Liver (tissue), 8 donors: ENCODE measurements at regions not wholly inside any gene's neighbourhood (a gene's known extent, or its start where the extent isn't known, plus 50 kb on each side); places are given as distances from the start of the nearest gene placed in this dataset.

Experiments
- DNase-seq: peaks from one replicate; pipeline ENCODE4 v3.0.0-alpha.2; 2017; ENCODE audit warnings: low spot score
- H3K27ac ChIP-seq, 2 donors: one replicate each; pipeline ENCODE4 v1.7.0; 2013; ENCODE audit warnings: inconsistent platforms in 2 of 2, low read length in 2 of 2, control low read depth in 1 of 2, low read depth in 1 of 2, mild to moderate bottlenecking in 1 of 2
- H3K27me3 ChIP-seq, 4 donors: one replicate each; pipeline versions ENCODE4 v1.6.1 to v1.7.0; 2013; ENCODE audit warnings: low read length in 3 of 4, inconsistent platforms in 1 of 4, mild to moderate bottlenecking in 1 of 4, moderate library complexity in 1 of 4; ENCODE audit not compliant: control insufficient read depth in 4 of 4, insufficient read depth in 4 of 4
- H3K36me3 ChIP-seq, 4 donors: one replicate each; pipeline versions ENCODE4 v1.6.1 to v1.7.0; 2013; ENCODE audit warnings: low read length in 3 of 4, mild to moderate bottlenecking in 3 of 4, low read depth in 1 of 4, moderate library complexity in 1 of 4; ENCODE audit not compliant: control insufficient read depth in 4 of 4, insufficient read depth in 3 of 4
- H3K4me1 ChIP-seq, 4 donors: one replicate each; pipeline versions ENCODE4 v1.6.1 to v1.7.0; 2013; ENCODE audit warnings: low read length in 3 of 4, mild to moderate bottlenecking in 3 of 4, moderate library complexity in 1 of 4; ENCODE audit not compliant: control insufficient read depth in 4 of 4, insufficient read depth in 4 of 4
- H3K4me3 ChIP-seq, 3 donors: one replicate each; pipeline versions ENCODE4 v1.6.1 to v1.7.0; 2013; ENCODE audit warnings: low read length in 3 of 3, control low read depth in 1 of 3, low read depth in 1 of 3, mild to moderate bottlenecking in 1 of 3
- H3K9ac ChIP-seq, 2 donors: one replicate each; pipeline ENCODE4 v1.7.0; 2013; ENCODE audit warnings: low read length in 2 of 2, mild to moderate bottlenecking in 2 of 2, moderate library complexity in 2 of 2, control low read depth in 1 of 2, low read depth in 1 of 2
- H3K9me3 ChIP-seq, 4 donors: one replicate each; pipeline versions ENCODE4 v1.6.1 to v1.7.0; 2013; ENCODE audit warnings: low read length in 3 of 4; ENCODE audit not compliant: control insufficient read depth in 4 of 4
- EGR1 ChIP-seq, 2 donors: IDR thresholded peaks; 2 replicates each; pipeline ENCODE4 v1.6.1; 2016 to 2018; ENCODE audit warnings: antibody characterized with exemption in 2 of 2, low read depth in 2 of 2
- FOXA1 ChIP-seq: IDR thresholded peaks from 2 replicates; pipeline ENCODE4 v1.6.1; 2016; ENCODE audit warnings: antibody characterized with exemption
- FOXA2 ChIP-seq: IDR thresholded peaks from 2 replicates; pipeline ENCODE4 v1.6.1; 2016; ENCODE audit warnings: antibody characterized with exemption
- GABPA ChIP-seq, 2 donors: IDR thresholded peaks in 1 of 2; conservative IDR thresholded peaks in 1 of 2; 2 replicates each; pipeline ENCODE4 v1.6.1; 2016; ENCODE audit warnings: antibody characterized with exemption in 2 of 2, mild to moderate bottlenecking in 1 of 2, moderate library complexity in 1 of 2
- HNF4A ChIP-seq, 2 donors: conservative IDR thresholded peaks; 2 replicates each; pipeline ENCODE4 v1.6.1; 2016; ENCODE audit warnings: antibody characterized with exemption in 2 of 2, mild to moderate bottlenecking in 2 of 2
- HNF4G ChIP-seq: IDR thresholded peaks from 2 replicates; pipeline ENCODE4 v1.6.1; 2016; ENCODE audit warnings: antibody characterized with exemption
- JUND ChIP-seq, 2 donors: IDR thresholded peaks; 2 replicates each; pipeline ENCODE4 v1.6.1; 2016; ENCODE audit warnings: antibody characterized with exemption in 2 of 2
- NR2F2 ChIP-seq: IDR thresholded peaks from 2 replicates; pipeline ENCODE4 v1.6.1; 2016; ENCODE audit warnings: antibody characterized with exemption
- RAD21 ChIP-seq, 2 donors: IDR thresholded peaks; 2 replicates each; pipeline ENCODE4 v1.6.1; 2016; ENCODE audit warnings: antibody characterized with exemption in 2 of 2, mild to moderate bottlenecking in 2 of 2
- RXRA ChIP-seq, 2 donors: IDR thresholded peaks; 2 replicates each; pipeline ENCODE4 v1.6.1; 2017 to 2018; ENCODE audit warnings: antibody characterized with exemption in 2 of 2, mild to moderate bottlenecking in 1 of 2
- SP1 ChIP-seq: IDR thresholded peaks from 2 replicates; pipeline ENCODE4 v1.6.1; 2018; ENCODE audit warnings: antibody characterized with exemption, mild to moderate bottlenecking
- TAF1 ChIP-seq: conservative IDR thresholded peaks from 2 replicates; pipeline ENCODE4 v1.6.1; 2016; ENCODE audit warnings: antibody characterized with exemption, mild to moderate bottlenecking
- YY1 ChIP-seq: IDR thresholded peaks from 2 replicates; pipeline ENCODE4 v1.6.1; 2016; ENCODE audit warnings: antibody characterized with exemption, mild to moderate bottlenecking
- WGBS: extraction: QIAGEN DNeasy Blood & Tissue Kit; methylation state at CpG from one replicate; pipeline ENCODE4 v1.1.7; 2013; 5-methylcytosine and 5-hydroxymethylcytosine counted together
- TF ChIP-seq, protein P1 (sequence below): IDR thresholded peaks from 2 replicates; pipeline ENCODE4 v1.6.1; 2016; ENCODE audit warnings: antibody characterized with exemption
- TF ChIP-seq, protein P2 (sequence below): IDR thresholded peaks from 2 replicates; pipeline ENCODE4 v1.6.1; 2016; ENCODE audit warnings: antibody characterized with exemption
- TF ChIP-seq, protein P3 (sequence below): fragments of 150-350 bp; IDR thresholded peaks from 2 replicates; pipeline ENCODE4 v1.5.1; 2017; ENCODE audit warnings: improper control_type of control experiment, low read depth, low read length; ENCODE audit not compliant: missing input control
- TF ChIP-seq, protein P4 (sequence below): IDR thresholded peaks from 2 replicates; pipeline ENCODE4 v1.6.1; 2016; ENCODE audit warnings: antibody characterized with exemption
- TF ChIP-seq, protein P5 (sequence below): IDR thresholded peaks from 2 replicates; pipeline ENCODE4 v1.6.1; 2016; ENCODE audit warnings: antibody characterized with exemption, mild to moderate bottlenecking
- donor health status: healthy.
- donor health status: healthy.
- donor health status: healthy.
- donor health status: healthy.
- donor health status: healthy.

DNA sequence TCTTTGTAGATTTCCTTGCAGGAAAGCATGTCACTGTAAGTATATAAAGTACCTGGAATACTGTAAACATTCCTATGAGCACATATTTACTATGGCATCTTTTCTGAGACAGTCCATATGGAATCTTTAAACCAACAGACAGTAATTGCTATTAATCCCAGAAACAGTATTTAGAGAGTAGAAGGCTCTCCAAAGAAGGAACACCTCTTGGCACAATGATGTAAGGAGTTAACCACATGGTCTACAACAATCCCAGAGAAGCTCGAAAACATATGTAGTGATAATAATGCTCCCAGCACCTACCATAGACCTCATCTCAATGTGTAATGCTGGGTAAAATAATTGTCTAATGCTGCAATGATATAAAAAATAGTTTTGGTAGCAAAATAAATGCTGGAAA, 95.8 kb upstream of the IL12A start:
- DNase-seq: no peak
- H3K9me3 ChIP-seq: no peaks in the 10 kb centered on the region
- no peaks in the 10 kb centered on the region for H3K4me1 ChIP-seq
- H3K36me3 ChIP-seq: peaks cover 0 to 9% (median 2%) of the 10 kb centered on the region in 4 donors
- H3K4me3 ChIP-seq: no peak overlapping the region
- no peak overlapping the region for H3K27ac ChIP-seq
- TF ChIP-seq TAF1 (no peak), YY1 (no peak), NR2F2 (no peak), RXRA (IDR thresholded peaks at IDR 0.05) (no peak), FOXA2 (no peak), FOXA1 (no peak)
- TF ChIP-seq, protein P1, sequence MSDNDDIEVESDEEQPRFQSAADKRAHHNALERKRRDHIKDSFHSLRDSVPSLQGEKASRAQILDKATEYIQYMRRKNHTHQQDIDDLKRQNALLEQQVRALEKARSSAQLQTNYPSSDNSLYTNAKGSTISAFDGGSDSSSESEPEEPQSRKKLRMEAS: no peak
- TF ChIP-seq, protein P2, sequence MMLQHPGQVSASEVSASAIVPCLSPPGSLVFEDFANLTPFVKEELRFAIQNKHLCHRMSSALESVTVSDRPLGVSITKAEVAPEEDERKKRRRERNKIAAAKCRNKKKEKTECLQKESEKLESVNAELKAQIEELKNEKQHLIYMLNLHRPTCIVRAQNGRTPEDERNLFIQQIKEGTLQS: no peak
- 95% methylated on average over 1 of the region's 1 CpG for WGBS
- no peak overlapping the region for H3K9ac ChIP-seq
- H3K27me3 ChIP-seq: no peaks in the 10 kb centered on the region

DNA sequence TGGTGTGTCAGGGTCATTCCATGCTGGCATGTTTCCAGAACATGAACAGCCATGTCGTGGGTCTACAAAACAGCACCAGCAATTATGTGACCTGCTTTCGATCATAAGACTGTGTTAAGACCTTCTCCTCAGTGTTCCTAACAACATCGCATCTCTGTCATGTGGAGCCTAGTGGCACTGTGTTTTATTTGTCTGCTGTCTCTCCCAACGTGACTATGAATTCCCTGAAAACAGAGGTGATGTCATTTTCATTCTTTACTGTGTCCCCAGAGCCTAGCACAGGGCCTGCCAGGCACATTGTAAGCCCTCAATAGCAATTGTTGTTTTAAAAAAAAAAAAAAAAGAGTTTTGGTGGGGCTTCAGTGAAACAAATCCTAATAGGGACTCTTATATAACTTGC, 94.2 kb upstream of the IL12A start:
- TF ChIP-seq YY1: no peak
- no peak for TF ChIP-seq RAD21 (IDR thresholded peaks at IDR 0.05)
- no peak for TF ChIP-seq GABPA (IDR thresholded peaks at IDR 0.05 in 1 of 2, conservative IDR thresholded peaks at IDR 0.05 in 1 of 2)
- TF ChIP-seq NR2F2: no peak
- no peak for TF ChIP-seq EGR1 (IDR thresholded peaks at IDR 0.05; ENCODE audit: low read depth in 2 of 2)
- TF ChIP-seq TAF1: no peak
- TF ChIP-seq, protein P3, sequence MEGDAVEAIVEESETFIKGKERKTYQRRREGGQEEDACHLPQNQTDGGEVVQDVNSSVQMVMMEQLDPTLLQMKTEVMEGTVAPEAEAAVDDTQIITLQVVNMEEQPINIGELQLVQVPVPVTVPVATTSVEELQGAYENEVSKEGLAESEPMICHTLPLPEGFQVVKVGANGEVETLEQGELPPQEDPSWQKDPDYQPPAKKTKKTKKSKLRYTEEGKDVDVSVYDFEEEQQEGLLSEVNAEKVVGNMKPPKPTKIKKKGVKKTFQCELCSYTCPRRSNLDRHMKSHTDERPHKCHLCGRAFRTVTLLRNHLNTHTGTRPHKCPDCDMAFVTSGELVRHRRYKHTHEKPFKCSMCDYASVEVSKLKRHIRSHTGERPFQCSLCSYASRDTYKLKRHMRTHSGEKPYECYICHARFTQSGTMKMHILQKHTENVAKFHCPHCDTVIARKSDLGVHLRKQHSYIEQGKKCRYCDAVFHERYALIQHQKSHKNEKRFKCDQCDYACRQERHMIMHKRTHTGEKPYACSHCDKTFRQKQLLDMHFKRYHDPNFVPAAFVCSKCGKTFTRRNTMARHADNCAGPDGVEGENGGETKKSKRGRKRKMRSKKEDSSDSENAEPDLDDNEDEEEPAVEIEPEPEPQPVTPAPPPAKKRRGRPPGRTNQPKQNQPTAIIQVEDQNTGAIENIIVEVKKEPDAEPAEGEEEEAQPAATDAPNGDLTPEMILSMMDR: no peak
- no peak for TF ChIP-seq HNF4G
- TF ChIP-seq, protein P4, sequence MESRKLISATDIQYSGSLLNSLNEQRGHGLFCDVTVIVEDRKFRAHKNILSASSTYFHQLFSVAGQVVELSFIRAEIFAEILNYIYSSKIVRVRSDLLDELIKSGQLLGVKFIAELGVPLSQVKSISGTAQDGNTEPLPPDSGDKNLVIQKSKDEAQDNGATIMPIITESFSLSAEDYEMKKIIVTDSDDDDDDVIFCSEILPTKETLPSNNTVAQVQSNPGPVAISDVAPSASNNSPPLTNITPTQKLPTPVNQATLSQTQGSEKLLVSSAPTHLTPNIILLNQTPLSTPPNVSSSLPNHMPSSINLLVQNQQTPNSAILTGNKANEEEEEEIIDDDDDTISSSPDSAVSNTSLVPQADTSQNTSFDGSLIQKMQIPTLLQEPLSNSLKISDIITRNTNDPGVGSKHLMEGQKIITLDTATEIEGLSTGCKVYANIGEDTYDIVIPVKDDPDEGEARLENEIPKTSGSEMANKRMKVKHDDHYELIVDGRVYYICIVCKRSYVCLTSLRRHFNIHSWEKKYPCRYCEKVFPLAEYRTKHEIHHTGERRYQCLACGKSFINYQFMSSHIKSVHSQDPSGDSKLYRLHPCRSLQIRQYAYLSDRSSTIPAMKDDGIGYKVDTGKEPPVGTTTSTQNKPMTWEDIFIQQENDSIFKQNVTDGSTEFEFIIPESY: no peak
- TF ChIP-seq, protein P1: no peak
- TF ChIP-seq, protein P2: no peak
- no peak for TF ChIP-seq JUND (IDR thresholded peaks at IDR 0.05)
- TF ChIP-seq HNF4A (conservative IDR thresholded peaks at IDR 0.05): no peak
- no peak for TF ChIP-seq FOXA1
- TF ChIP-seq, protein P5, sequence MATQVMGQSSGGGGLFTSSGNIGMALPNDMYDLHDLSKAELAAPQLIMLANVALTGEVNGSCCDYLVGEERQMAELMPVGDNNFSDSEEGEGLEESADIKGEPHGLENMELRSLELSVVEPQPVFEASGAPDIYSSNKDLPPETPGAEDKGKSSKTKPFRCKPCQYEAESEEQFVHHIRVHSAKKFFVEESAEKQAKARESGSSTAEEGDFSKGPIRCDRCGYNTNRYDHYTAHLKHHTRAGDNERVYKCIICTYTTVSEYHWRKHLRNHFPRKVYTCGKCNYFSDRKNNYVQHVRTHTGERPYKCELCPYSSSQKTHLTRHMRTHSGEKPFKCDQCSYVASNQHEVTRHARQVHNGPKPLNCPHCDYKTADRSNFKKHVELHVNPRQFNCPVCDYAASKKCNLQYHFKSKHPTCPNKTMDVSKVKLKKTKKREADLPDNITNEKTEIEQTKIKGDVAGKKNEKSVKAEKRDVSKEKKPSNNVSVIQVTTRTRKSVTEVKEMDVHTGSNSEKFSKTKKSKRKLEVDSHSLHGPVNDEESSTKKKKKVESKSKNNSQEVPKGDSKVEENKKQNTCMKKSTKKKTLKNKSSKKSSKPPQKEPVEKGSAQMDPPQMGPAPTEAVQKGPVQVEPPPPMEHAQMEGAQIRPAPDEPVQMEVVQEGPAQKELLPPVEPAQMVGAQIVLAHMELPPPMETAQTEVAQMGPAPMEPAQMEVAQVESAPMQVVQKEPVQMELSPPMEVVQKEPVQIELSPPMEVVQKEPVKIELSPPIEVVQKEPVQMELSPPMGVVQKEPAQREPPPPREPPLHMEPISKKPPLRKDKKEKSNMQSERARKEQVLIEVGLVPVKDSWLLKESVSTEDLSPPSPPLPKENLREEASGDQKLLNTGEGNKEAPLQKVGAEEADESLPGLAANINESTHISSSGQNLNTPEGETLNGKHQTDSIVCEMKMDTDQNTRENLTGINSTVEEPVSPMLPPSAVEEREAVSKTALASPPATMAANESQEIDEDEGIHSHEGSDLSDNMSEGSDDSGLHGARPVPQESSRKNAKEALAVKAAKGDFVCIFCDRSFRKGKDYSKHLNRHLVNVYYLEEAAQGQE: no peak
- TF ChIP-seq RXRA (IDR thresholded peaks at IDR 0.05): no peak
- no peak for TF ChIP-seq SP1
- no peak for TF ChIP-seq FOXA2
- DNase-seq: no peak
- H3K9ac ChIP-seq: no peak overlapping the region
- H3K4me1 ChIP-seq: no peaks in the 10 kb centered on the region
- H3K9me3 ChIP-seq: no peaks in the 10 kb centered on the region
- H3K36me3 ChIP-seq: peaks cover 0 to 9% (median 2%) of the 10 kb centered on the region in 4 donors
- no peak overlapping the region for H3K27ac ChIP-seq
- no peak overlapping the region for H3K4me3 ChIP-seq
- 88% methylated on average over 4 of the region's 4 CpGs for WGBS
- no peaks in the 10 kb centered on the region for H3K27me3 ChIP-seq
